ENCODE measurements at regions not wholly inside any gene's neighbourhood (a gene's known extent, or its start where the extent isn't known, plus 50 kb on each side); places are given as distances from the start of the nearest gene placed in this dataset.
A peak's percentile ranks its signal among the peaks of the same experiment; 100 is the strongest.

DNA sequence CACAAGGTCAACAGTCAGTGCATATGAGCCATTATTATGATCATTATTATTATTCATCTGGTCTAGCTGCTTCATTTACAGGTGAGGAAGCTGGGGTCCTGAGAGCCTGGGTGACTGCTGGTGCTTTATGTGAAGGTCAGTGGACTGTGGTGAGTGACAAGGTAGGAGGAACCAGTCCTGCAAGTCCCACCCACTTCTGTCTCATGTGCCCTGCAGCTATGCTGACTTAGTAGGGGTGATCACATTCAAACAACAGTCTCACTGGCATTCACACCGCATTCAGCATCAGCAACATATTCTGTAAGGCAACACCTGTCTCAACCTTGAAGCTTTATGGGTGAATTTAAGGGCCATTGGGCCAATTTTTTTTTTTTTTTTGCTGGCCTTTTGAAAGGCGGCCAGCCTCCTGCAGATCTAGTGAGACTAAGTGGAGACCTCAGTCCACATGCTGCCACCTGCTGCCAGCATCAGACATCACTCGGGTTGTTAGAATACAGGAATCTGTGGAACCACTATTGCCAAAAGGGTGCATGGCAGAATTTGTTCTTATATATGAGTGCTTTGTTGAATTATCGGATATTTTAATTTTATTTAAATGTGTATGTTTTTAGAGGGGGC is 59.9 kb upstream of the CACNA1E start:
- H3K27me3 ChIP-seq (ENCODE audit: control insufficient read depth, insufficient read depth, low read length): no peaks in the 10 kb centered on the region; the same call in 1 of the 2 replicates
- no peak overlapping the region for H4K5ac ChIP-seq (ENCODE audit: low read depth, low read length)
- intact Hi-C loops (cut with micrococcal nuclease): no loop called here
- H2BK15ac ChIP-seq (ENCODE audit: low read depth, low read length): no peak overlapping the region
- no peak overlapping the region for H3K23ac ChIP-seq (ENCODE audit: low read depth, low read length)
- no peaks in the 10 kb centered on the region for H3K9me1 ChIP-seq (ENCODE audit: insufficient read depth, low read length)
- TF ChIP-seq MXI1 (IDR thresholded peaks at IDR 0.05; ENCODE audit: borderline replicate concordance, low read depth, low read length) (no peak), RAD21 (IDR thresholded peaks at IDR 0.05; ENCODE audit: low read length) (0 out of 2 replicates have a peak, but pooled peaks have one; percentile 13), BHLHE40 (IDR thresholded peaks at IDR 0.05; ENCODE audit: low read depth, low read length) (no peak), NFE2L2 (IDR thresholded peaks at IDR 0.05; ENCODE audit: low read depth, low read length) (no peak), RCOR1 (IDR thresholded peaks at IDR 0.05; ENCODE audit: insufficient replicate concordance, low read length) (no peak), POLR2A (IDR thresholded peaks at IDR 0.05; ENCODE audit: low read depth, low read length) (no peak), FOS (IDR thresholded peaks at IDR 0.05; ENCODE audit: low read depth, low read length) (no peak), CEBPB (IDR thresholded peaks at IDR 0.05; ENCODE audit: low read depth, low read length) (no peak), USF2 (IDR thresholded peaks at IDR 0.05; ENCODE audit: low read depth, low read length) (no peak), MAFK (IDR thresholded peaks at IDR 0.05; ENCODE audit: low read depth, low read length) (no peak), SMC3 (IDR thresholded peaks at IDR 0.05; ENCODE audit: low read depth, low read length) (peak; percentile 38; the same call in 1 of the 2 replicates), CTCF (conservative IDR thresholded peaks at IDR 0.05; ENCODE audit: low read depth, low read length) (peak; percentile 37), CHD1 (IDR thresholded peaks at IDR 0.05; ENCODE audit: low read depth, low read length) (no peak), MAZ (IDR thresholded peaks at IDR 0.05; ENCODE audit: borderline replicate concordance, low read depth, low read length) (no peak), RFX5 (IDR thresholded peaks at IDR 0.05; ENCODE audit: low read depth, low read length) (no peak)
- TF ChIP-seq, protein P1, sequence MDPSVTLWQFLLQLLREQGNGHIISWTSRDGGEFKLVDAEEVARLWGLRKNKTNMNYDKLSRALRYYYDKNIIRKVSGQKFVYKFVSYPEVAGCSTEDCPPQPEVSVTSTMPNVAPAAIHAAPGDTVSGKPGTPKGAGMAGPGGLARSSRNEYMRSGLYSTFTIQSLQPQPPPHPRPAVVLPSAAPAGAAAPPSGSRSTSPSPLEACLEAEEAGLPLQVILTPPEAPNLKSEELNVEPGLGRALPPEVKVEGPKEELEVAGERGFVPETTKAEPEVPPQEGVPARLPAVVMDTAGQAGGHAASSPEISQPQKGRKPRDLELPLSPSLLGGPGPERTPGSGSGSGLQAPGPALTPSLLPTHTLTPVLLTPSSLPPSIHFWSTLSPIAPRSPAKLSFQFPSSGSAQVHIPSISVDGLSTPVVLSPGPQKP (IDR thresholded peaks at IDR 0.05; ENCODE audit: borderline replicate concordance, low read depth, low read length): no peak
- H3K4me1 ChIP-seq (ENCODE audit: control insufficient read depth, insufficient read depth, low read length): no peaks in the 10 kb centered on the region
- no peak overlapping the region for H3K14ac ChIP-seq (replicated peaks; ENCODE audit: low read depth, low read length)
- dilution Hi-C loops (cut with HindIII; ENCODE audit: low sequenced_read_pairs, unreplicated experiment): loop anchor here (25.0 kb wide), 1 partner anchor 211 kb away; no protein-coding TSS in a partner anchor
- no peak overlapping the region for H3K4ac ChIP-seq (ENCODE audit: low read depth, low read length)
- ATAC-seq (ENCODE audit: low read depth): 0 out of 2 replicates have a peak, but pooled peaks have one; percentile 40
- no peak overlapping the region for H3K27ac ChIP-seq (ENCODE audit: insufficient read depth, low read length)
- H3K9ac ChIP-seq (ENCODE audit: low read depth, low read length): no peak overlapping the region
- H2BK5ac ChIP-seq (ENCODE audit: low read depth, low read length, poor library complexity, severe bottlenecking): no peak overlapping the region
- H3K4me2 ChIP-seq (ENCODE audit: low read depth, low read length): no peak overlapping the region
- WGBS, 2 experiments (ENCODE audit: extremely low coverage in 2 of 2, insufficient read length in 1 of 2): no CpG with 5 or more reads among the region's 4 CpGs
- no peak overlapping the region for H2AFZ ChIP-seq (replicated peaks; ENCODE audit: low read length, poor library complexity)
- no peak overlapping the region for H4K91ac ChIP-seq (ENCODE audit: insufficient read depth, low read depth, low read length)
- no peak overlapping the region for H2AK9ac ChIP-seq (replicated peaks; ENCODE audit: low read depth, low read length, poor library complexity)
- no peaks in the 10 kb centered on the region for H3K9me3 ChIP-seq (ENCODE audit: control insufficient read depth, insufficient read depth, low read length)
- no peaks in the 10 kb centered on the region for H3K79me1 ChIP-seq (ENCODE audit: low read depth in 1 of 2, low read length in 2 of 2)
- POLR2A ChIA-PET (ENCODE audit: unreplicated experiment): no interaction called here
- no peak overlapping the region for H3K18ac ChIP-seq (ENCODE audit: low read depth, low read length)
- CTCF ChIA-PET: interaction anchor here (0.6 kb wide), 2 partner anchors 107 to 688 kb away, joined by 4 read pairs; no protein-coding TSS in a partner anchor
- no peak overlapping the region for H3K4me3 ChIP-seq (ENCODE audit: insufficient read depth, low read depth, low read length)
- no peak overlapping the region for H2BK120ac ChIP-seq (ENCODE audit: low read depth, low read length)
- DNase-seq: peak; percentile 14
- H3K36me3 ChIP-seq (ENCODE audit: control insufficient read depth, insufficient read depth, low read length): no peaks in the 10 kb centered on the region
- no peaks in the 10 kb centered on the region for H4K20me1 ChIP-seq (ENCODE audit: insufficient read depth, low read length)
- no peak overlapping the region for H2BK20ac ChIP-seq (ENCODE audit: low read depth, low read length)
- no peak overlapping the region for H2AK5ac ChIP-seq (ENCODE audit: low read depth, low read length)
- in situ Hi-C loops (cut with MboI; ENCODE audit: low sequenced_read_pairs): loop anchor here (5.0 kb wide), 1 partner anchor 236 kb away; no protein-coding TSS in a partner anchor
- H3K56ac ChIP-seq (ENCODE audit: extremely low read depth, insufficient read depth, low read length): no peak overlapping the region
- BruUV-seq (replicated peaks): no TSS peak
- no peak overlapping the region for H4K8ac ChIP-seq (ENCODE audit: low read depth in 2 of 2, low read length in 2 of 2)

All from IMR-90 (cell line).